VCaP (cell line): ENCODE measurements at regions not wholly inside any gene's neighbourhood (a gene's known extent, or its start where the extent isn't known, plus 50 kb on each side); places are given as distances from the start of the nearest gene placed in this dataset.

Experiments used
- H3K27ac ChIP-seq: fragments of 450-650 bp; 2 replicates; pipeline ENCODE4 v1.5.1; 2017
- TF ChIP-seq, protein P1 (sequence below): fragments of 450-650 bp; conservative IDR thresholded peaks from 2 replicates; pipeline ENCODE4 v1.5.1; 2017; ENCODE audit warnings: mild to moderate bottlenecking, moderate library complexity

GRCh38 chr2:56565143-56565542 lies 381.4 kb downstream of the CCDC85A start:
- TF ChIP-seq, protein P1, sequence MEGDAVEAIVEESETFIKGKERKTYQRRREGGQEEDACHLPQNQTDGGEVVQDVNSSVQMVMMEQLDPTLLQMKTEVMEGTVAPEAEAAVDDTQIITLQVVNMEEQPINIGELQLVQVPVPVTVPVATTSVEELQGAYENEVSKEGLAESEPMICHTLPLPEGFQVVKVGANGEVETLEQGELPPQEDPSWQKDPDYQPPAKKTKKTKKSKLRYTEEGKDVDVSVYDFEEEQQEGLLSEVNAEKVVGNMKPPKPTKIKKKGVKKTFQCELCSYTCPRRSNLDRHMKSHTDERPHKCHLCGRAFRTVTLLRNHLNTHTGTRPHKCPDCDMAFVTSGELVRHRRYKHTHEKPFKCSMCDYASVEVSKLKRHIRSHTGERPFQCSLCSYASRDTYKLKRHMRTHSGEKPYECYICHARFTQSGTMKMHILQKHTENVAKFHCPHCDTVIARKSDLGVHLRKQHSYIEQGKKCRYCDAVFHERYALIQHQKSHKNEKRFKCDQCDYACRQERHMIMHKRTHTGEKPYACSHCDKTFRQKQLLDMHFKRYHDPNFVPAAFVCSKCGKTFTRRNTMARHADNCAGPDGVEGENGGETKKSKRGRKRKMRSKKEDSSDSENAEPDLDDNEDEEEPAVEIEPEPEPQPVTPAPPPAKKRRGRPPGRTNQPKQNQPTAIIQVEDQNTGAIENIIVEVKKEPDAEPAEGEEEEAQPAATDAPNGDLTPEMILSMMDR = no peak
- no peak overlapping the region for H3K27ac ChIP-seq

- TF ChIP-seq, protein P1 = no peak
- H3K27ac ChIP-seq = no peak overlapping the region
Measured at GRCh38 chr2:56571074-56571473, 387.3 kb downstream of the CCDC85A start.

GRCh38 chr2:56576001-56576400 lies 392.2 kb downstream of the CCDC85A start:
- H3K27ac ChIP-seq = no peak overlapping the region
- TF ChIP-seq, protein P1 = no peak

- no peak overlapping the region for H3K27ac ChIP-seq
- TF ChIP-seq, protein P1 = no peak
Measured at GRCh38 chr2:56580242-56580641, 396.5 kb downstream of the CCDC85A start.

- TF ChIP-seq, protein P1 = no peak
- H3K27ac ChIP-seq = no peak overlapping the region
Measured at GRCh38 chr2:56582570-56582969, 398.8 kb downstream of the CCDC85A start.

- H3K27ac ChIP-seq = no peak overlapping the region
- TF ChIP-seq, protein P1 = no peak
Measured at GRCh38 chr2:56583796-56584315, 400.1 kb downstream of the CCDC85A start.

DNA sequence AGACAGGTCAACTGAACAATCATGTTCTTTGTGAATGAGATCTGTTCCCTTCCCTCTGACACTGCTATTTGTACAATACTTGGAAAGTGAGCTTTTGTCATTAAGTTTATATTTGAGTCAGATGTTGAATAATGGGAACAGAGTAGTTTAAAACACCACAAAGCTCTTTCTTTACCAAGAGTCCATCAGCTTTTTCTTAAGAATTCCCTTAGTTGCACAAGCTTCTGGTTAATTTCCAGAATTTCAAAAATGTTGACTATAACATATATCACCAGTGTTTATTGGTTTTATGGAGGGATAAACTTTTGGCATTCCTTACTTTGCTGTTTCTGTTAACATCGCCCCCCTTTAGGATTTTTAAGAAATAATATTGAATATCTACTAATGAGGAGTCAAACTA lies 403.7 kb downstream of the CCDC85A start:
- TF ChIP-seq, protein P1 = no peak
- H3K27ac ChIP-seq = no peak overlapping the region
